Neural cell (in vitro differentiated cells): ENCODE measurements at regions not wholly inside any gene's neighbourhood (a gene's known extent, or its start where the extent isn't known, plus 50 kb on each side); places are given as distances from the start of the nearest gene placed in this dataset.
A peak's percentile ranks its signal among the peaks of the same experiment; 100 is the strongest.

Experiments
- H2AFZ ChIP-seq: fragments of 200-600, 300-800 bp; sonication (generic), shearing (Covaris generic); 2 replicates; pipeline ENCODE4 v1.6.0; 2014; ENCODE audit warnings: low read depth, mild to moderate bottlenecking, antibody characterized with exemption, low read length, moderate library complexity
- H3F3A ChIP-seq: fragments of 200-600 bp; shearing (Covaris generic); 2 replicates; pipeline ENCODE4 v1.6.1; 2016; ENCODE audit warnings: mild to moderate bottlenecking, moderate library complexity, mixed read lengths, antibody characterized with exemption, low read length; ENCODE audit not compliant: insufficient read depth, poor library complexity, severe bottlenecking
- H3K27ac ChIP-seq: fragments of 200-600, 300-800 bp; sonication (generic), shearing (Covaris generic); 2 replicates; pipeline ENCODE4 v1.5.1; 2014; ENCODE audit warnings: mild to moderate bottlenecking, low read length, moderate library complexity
- H3K27me3 ChIP-seq: fragments of 300-800, 200-600 bp; sonication (generic), shearing (Covaris generic); 2 replicates; pipeline ENCODE4 v1.6.0; 2014; ENCODE audit warnings: mild to moderate bottlenecking, low read depth, low read length, moderate library complexity; ENCODE audit not compliant: insufficient read depth
- H3K36me3 ChIP-seq: fragments of 300-800, 200-600 bp; sonication (generic), shearing (Covaris generic); 2 replicates; pipeline ENCODE4 v1.5.1; 2014; ENCODE audit warnings: mild to moderate bottlenecking, antibody characterized with exemption, low read length, moderate library complexity; ENCODE audit not compliant: insufficient read depth
- H3K4me2 ChIP-seq: fragments of 300-800, 200-600 bp; sonication (generic), shearing (Covaris generic); 2 replicates; pipeline ENCODE4 v1.6.0; 2014; ENCODE audit warnings: mild to moderate bottlenecking, low read length
- H3K4me3 ChIP-seq: fragments of 300-800, 200-600 bp; sonication (generic), shearing (Covaris generic); 2 replicates; pipeline ENCODE4 v1.5.1; 2014; ENCODE audit warnings: mild to moderate bottlenecking, low read length, moderate library complexity
- H3K79me2 ChIP-seq: fragments of 200-600 bp; shearing (Covaris generic); replicated peaks from 2 replicates; pipeline ENCODE4 v1.6.0; 2014; ENCODE audit warnings: mild to moderate bottlenecking, low read length, moderate library complexity; ENCODE audit not compliant: insufficient read depth
- H3K9ac ChIP-seq: fragments of 300-800, 200-600 bp; sonication (generic), shearing (Covaris generic); 2 replicates; pipeline ENCODE4 v1.6.1; 2016; ENCODE audit warnings: mild to moderate bottlenecking, low read length, mixed read lengths
- H3K9me2 ChIP-seq: fragments of 200-600 bp; shearing (Covaris generic); 2 replicates; pipeline ENCODE4 v1.6.1; 2016; ENCODE audit warnings: mild to moderate bottlenecking, low read length, mixed read lengths; ENCODE audit not compliant: insufficient read depth
- H3K9me3 ChIP-seq: fragments of 200-600, 300-800 bp; sonication (generic), shearing (Covaris generic); 2 replicates; pipeline ENCODE4 v1.6.1; 2016; ENCODE audit warnings: mild to moderate bottlenecking, mixed run types, low read length, moderate library complexity, mixed read lengths
- H4K20me1 ChIP-seq: fragments of 200-600 bp; shearing (Covaris generic); 2 replicates; pipeline ENCODE4 v1.6.1; 2016; ENCODE audit warnings: mild to moderate bottlenecking, mixed run types; ENCODE audit not compliant: insufficient read depth
- CTCF ChIP-seq: fragments of 450-650 bp; IDR thresholded peaks from 2 replicates; pipeline ENCODE4 v1.5.1; 2014; ENCODE audit warnings: antibody characterized with exemption, mild to moderate bottlenecking, moderate library complexity; ENCODE audit not compliant: poor library complexity, severe bottlenecking
- EP300 ChIP-seq: fragments of 450-650 bp; conservative IDR thresholded peaks from 2 replicates; pipeline ENCODE4 v1.6.1; 2014; ENCODE audit warnings: antibody characterized with exemption, mild to moderate bottlenecking, moderate library complexity; ENCODE audit not compliant: poor library complexity, severe bottlenecking
- EZH2 ChIP-seq: fragments of 200-600, 300-800 bp; shearing (Covaris generic), sonication (generic); IDR thresholded peaks from 2 replicates; pipeline ENCODE4 v1.6.1; 2014; ENCODE audit warnings: antibody characterized with exemption, low read length, borderline replicate concordance, mild to moderate bottlenecking; ENCODE audit not compliant: insufficient read depth, poor library complexity, severe bottlenecking
- MXI1 ChIP-seq: fragments of 450-650 bp; conservative IDR thresholded peaks from 2 replicates; pipeline ENCODE4 v1.6.1; 2014; ENCODE audit warnings: antibody characterized with exemption, mild to moderate bottlenecking; ENCODE audit not compliant: poor library complexity, severe bottlenecking
- POLR2AphosphoS5 ChIP-seq: IDR thresholded peaks from 2 replicates; pipeline ENCODE4 v1.6.1; 2012
- RAD21 ChIP-seq: fragments of 450-650 bp; conservative IDR thresholded peaks from 2 replicates; pipeline ENCODE4 v1.6.1; 2014; ENCODE audit warnings: antibody characterized with exemption, mild to moderate bottlenecking, moderate library complexity
- REST ChIP-seq: IDR thresholded peaks from 2 replicates; pipeline ENCODE4 v1.6.1; 2012; ENCODE audit warnings: borderline replicate concordance
- SMC3 ChIP-seq: fragments of 450-650 bp; conservative IDR thresholded peaks from 2 replicates; pipeline ENCODE4 v1.6.1; 2014; ENCODE audit warnings: antibody characterized with exemption, mild to moderate bottlenecking, moderate library complexity; ENCODE audit not compliant: poor library complexity
- TAF1 ChIP-seq: IDR thresholded peaks from 2 replicates; pipeline ENCODE4 v1.6.1; 2012; ENCODE audit warnings: low read depth

GRCh38 chr17:77493901-77494663 lies 353.3 kb downstream of the SEC14L1 start:
- H3F3A ChIP-seq = no peaks in the 10 kb centered on the region
- TF ChIP-seq POLR2AphosphoS5 (no peak), EP300 (no peak), MXI1 (no peak), EZH2 (no peak), RAD21 (no peak), REST (no peak), CTCF (no peak), SMC3 (no peak), TAF1 (no peak)

DNA sequence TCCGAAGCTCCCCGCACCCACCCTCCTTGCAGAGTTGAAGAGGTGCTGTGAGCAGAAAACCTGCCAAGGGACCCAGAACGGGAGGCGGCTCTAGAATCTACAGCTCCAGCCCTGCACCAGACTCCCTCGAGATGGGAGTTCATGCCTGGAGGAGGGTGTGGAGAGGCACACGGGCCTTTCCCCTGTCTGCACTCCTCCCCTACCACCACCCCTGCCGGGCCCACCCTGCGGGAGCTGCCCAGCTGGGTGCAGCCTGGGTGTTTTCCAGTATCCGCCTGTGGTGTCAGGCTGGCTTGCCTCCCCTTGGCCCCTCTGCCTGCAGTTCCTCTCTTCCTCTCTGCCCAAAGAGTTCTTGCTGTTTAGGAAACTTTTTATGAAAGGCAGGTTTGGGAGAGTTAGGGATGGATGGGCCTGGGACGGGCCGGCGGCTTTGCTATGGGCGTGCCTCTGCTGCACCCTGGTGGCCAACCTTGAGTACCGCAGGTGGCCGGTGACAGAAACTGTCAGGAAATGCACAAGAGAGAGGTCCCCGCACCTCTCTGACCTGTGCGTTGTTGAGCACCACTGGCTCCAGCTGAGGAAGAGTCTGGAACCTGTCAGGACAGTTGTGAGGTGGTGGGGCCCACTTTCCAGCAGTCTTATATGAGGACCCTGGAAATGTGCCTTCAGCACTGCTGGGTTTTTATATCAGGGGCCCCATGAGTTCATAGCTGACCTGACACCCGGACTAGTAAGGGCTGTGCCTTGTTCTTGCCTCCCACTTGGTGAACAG lies 354.1 kb downstream of the SEC14L1 start:
- H3K9ac ChIP-seq = no peak overlapping the region
- no peaks in the 10 kb centered on the region for H3F3A ChIP-seq
- no peaks in the 10 kb centered on the region for H3K27me3 ChIP-seq
- no peak overlapping the region for H3K27ac ChIP-seq
- H3K4me2 ChIP-seq = no peak overlapping the region
- no peak overlapping the region for H2AFZ ChIP-seq
- H4K20me1 ChIP-seq = no peaks in the 10 kb centered on the region
- H3K79me2 ChIP-seq = no peaks in the 10 kb centered on the region
- no peaks in the 10 kb centered on the region for H3K9me3 ChIP-seq
- peak; percentile 98 for TF ChIP-seq CTCF
- TF ChIP-seq TAF1 = no peak
- TF ChIP-seq REST = no peak
- TF ChIP-seq EP300 = no peak
- TF ChIP-seq RAD21 = peak; percentile 99
- TF ChIP-seq SMC3 = peak; percentile 99
- TF ChIP-seq MXI1 = peak; percentile 35
- no peak for TF ChIP-seq EZH2
- no peak for TF ChIP-seq POLR2AphosphoS5
- H3K36me3 ChIP-seq = no peaks in the 10 kb centered on the region
- no peaks in the 10 kb centered on the region for H3K9me2 ChIP-seq
- no peak overlapping the region for H3K4me3 ChIP-seq

More at GRCh38 chr17:77493901-77494663, 353.3 kb downstream of the SEC14L1 start:
- Histone ChIP-seq H3K27me3 (no peaks in the 10 kb centered on the region), H4K20me1 (no peaks in the 10 kb centered on the region), H3K9me2 (no peaks in the 10 kb centered on the region), H2AFZ (no peak overlapping the region), H3K79me2 (no peaks in the 10 kb centered on the region), H3K9ac (no peak overlapping the region), H3K9me3 (no peaks in the 10 kb centered on the region), H3K4me3 (no peak overlapping the region), H3K4me2 (no peak overlapping the region), H3K36me3 (no peaks in the 10 kb centered on the region), H3K27ac (no peak overlapping the region)
